Trophoblast cell (in vitro differentiated cells and primary cell): ENCODE measurements at regions not wholly inside any gene's neighbourhood (a gene's known extent, or its start where the extent isn't known, plus 50 kb on each side); places are given as distances from the start of the nearest gene placed in this dataset.

Experiments used
- DNase-seq, 2 donors: peaks; one replicate each; pipeline ENCODE4 v3.0.0-alpha.2; 2016
- H2AFZ ChIP-seq: 2 replicates; pipeline ENCODE4 v1.6.1; 2013; ENCODE audit warnings: low read length, moderate library complexity, mild to moderate bottlenecking; ENCODE audit not compliant: insufficient read depth, poor library complexity
- H2AK5ac ChIP-seq: 2 replicates; pipeline ENCODE4 v1.6.1; 2013; ENCODE audit warnings: mild to moderate bottlenecking, low read length
- H2BK120ac ChIP-seq: 2 replicates; pipeline ENCODE4 v1.6.1; 2013; ENCODE audit warnings: low read length, mild to moderate bottlenecking, moderate library complexity; ENCODE audit not compliant: insufficient read depth, poor library complexity
- H2BK12ac ChIP-seq: 2 replicates; pipeline ENCODE4 v1.6.1; 2013; ENCODE audit warnings: mild to moderate bottlenecking, low read length, moderate library complexity
- H2BK5ac ChIP-seq: 2 replicates; pipeline ENCODE4 v1.6.1; 2013; ENCODE audit warnings: low read length, low read depth, moderate library complexity, mild to moderate bottlenecking; ENCODE audit not compliant: poor library complexity
- H3K14ac ChIP-seq: 2 replicates; pipeline ENCODE4 v1.6.1; 2013; ENCODE audit warnings: mild to moderate bottlenecking, low read length
- H3K18ac ChIP-seq: 2 replicates; pipeline ENCODE4 v1.6.1; 2013; ENCODE audit warnings: mild to moderate bottlenecking, low read length
- H3K23ac ChIP-seq: 2 replicates; pipeline ENCODE4 v1.6.1; 2013; ENCODE audit warnings: low read length
- H3K27ac ChIP-seq: 2 replicates; pipeline ENCODE4 v1.5.1; 2013; ENCODE audit warnings: low read depth, mild to moderate bottlenecking, inconsistent platforms, low read length, moderate library complexity
- H3K27me3 ChIP-seq: 2 replicates; pipeline ENCODE4 v1.6.1; 2013; ENCODE audit warnings: inconsistent platforms, mild to moderate bottlenecking, low read length, moderate library complexity; ENCODE audit not compliant: insufficient read depth
- H3K36me3 ChIP-seq, 2 experiments: 1 replicate in 1 of 2; 2 replicates in 1 of 2; pipeline ENCODE4 v1.6.1; 2013; ENCODE audit warnings: low read length in 2 of 2, mild to moderate bottlenecking in 2 of 2, moderate library complexity in 1 of 2; ENCODE audit not compliant: insufficient read depth in 2 of 2, control insufficient read depth in 1 of 2
- H3K4ac ChIP-seq: 2 replicates; pipeline ENCODE4 v1.6.1; 2013; ENCODE audit warnings: low read depth, mild to moderate bottlenecking, low read length, moderate library complexity
- H3K4me1 ChIP-seq, 2 experiments: 1 replicate in 1 of 2; 2 replicates in 1 of 2; pipeline ENCODE4 v1.6.1; 2013; ENCODE audit warnings: low read length in 2 of 2, mild to moderate bottlenecking in 2 of 2, moderate library complexity in 1 of 2; ENCODE audit not compliant: insufficient read depth in 2 of 2, control insufficient read depth in 1 of 2
- H3K4me2 ChIP-seq: 2 replicates; pipeline ENCODE4 v1.6.1; 2013; ENCODE audit warnings: inconsistent platforms, mild to moderate bottlenecking, low read length, moderate library complexity
- H3K4me3 ChIP-seq: 2 replicates; pipeline ENCODE4 v1.5.1; 2013; ENCODE audit warnings: mild to moderate bottlenecking, low read depth, low read length, inconsistent platforms
- H3K79me1 ChIP-seq: one replicate; pipeline ENCODE4 v1.6.1; 2013; ENCODE audit warnings: low read length
- H3K79me2 ChIP-seq: 2 replicates; pipeline ENCODE4 v1.6.1; 2013; ENCODE audit warnings: low read length, mild to moderate bottlenecking; ENCODE audit not compliant: control insufficient read depth, insufficient read depth, poor library complexity
- H3K9ac ChIP-seq: 2 replicates; pipeline ENCODE4 v1.6.1; 2013; ENCODE audit warnings: mild to moderate bottlenecking, low read length
- H3K9me3 ChIP-seq: 2 replicates; pipeline ENCODE4 v1.6.1; 2013; ENCODE audit warnings: low read depth, mild to moderate bottlenecking, control low read depth, inconsistent platforms, low read length; ENCODE audit not compliant: insufficient read depth
- H4K12ac ChIP-seq: 2 replicates; pipeline ENCODE4 v1.6.1; 2013; ENCODE audit warnings: low read depth, mild to moderate bottlenecking, low read length, moderate library complexity
- H4K8ac ChIP-seq: 2 replicates; pipeline ENCODE4 v1.6.1; 2013; ENCODE audit warnings: low read depth, mild to moderate bottlenecking, low read length, moderate library complexity
- H4K91ac ChIP-seq: one replicate; pipeline ENCODE4 v1.6.1; 2013; ENCODE audit warnings: low read depth, mild to moderate bottlenecking, low read length, moderate library complexity
- WGBS: extraction: QIAGEN DNeasy Blood & Tissue Kit; methylation state at CpG from one replicate; pipeline ENCODE4 v1.1.7; 2013; ENCODE audit warnings: missing lambda C conversion rate; ENCODE audit not compliant: insufficient read length, insufficient coverage; ENCODE audit errors: extremely low coverage; 5-methylcytosine and 5-hydroxymethylcytosine counted together

DNA sequence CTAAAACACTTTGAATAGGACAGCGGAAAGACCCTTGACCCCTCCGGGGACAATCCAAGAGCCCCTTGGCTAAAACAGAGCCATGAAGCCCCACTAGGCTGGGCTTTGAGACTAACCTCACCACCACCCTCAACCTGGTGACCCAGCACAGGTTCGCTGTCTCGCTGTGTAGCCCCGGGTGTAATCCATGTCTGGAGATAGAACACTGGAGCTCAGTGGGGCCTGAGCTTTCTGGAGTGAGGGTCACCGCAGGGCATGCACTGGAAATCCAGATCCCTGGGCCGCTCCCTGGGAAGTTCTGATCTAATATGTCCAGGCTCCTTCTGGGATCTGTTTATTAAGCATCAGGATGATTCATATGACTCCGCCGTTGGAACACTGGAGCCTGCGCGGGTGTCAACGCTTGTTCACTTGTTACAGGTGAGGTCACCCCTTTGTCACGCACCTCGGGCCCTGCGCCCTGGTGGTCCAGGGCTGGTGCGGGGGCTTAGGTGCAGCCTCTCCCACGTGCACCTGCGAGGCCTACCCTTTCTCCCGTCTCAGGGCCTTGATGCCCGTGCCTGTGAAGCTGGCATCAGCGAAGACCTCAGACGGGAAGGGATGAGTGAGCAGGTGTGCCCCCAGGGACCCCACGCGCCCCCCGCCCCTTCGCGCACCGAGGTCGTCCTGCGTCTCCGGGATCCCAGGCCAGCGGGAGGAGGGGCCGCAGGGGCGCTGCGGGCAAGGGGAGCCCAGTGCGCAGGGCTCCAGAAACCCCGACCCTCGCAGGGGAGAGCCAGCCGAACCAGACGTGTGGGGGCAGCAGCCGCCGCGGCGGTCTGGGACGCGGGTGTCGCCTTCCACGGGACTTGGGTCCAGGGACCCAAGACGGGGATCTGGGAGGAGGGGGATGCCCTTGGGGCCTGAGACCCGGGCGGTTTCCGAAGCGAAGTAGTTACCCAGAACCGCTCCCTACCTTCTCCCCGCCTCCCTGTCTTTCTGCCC is 224.1 kb upstream of the FOXF1 start:
- no peak overlapping the region for H2AFZ ChIP-seq
- H4K8ac ChIP-seq: no peak overlapping the region
- no peak overlapping the region for H2BK5ac ChIP-seq
- no peak overlapping the region for H2BK120ac ChIP-seq
- no peak overlapping the region for H4K91ac ChIP-seq
- H3K14ac ChIP-seq: no peak overlapping the region
- no peaks in the 10 kb centered on the region for H3K36me3 ChIP-seq
- no peak overlapping the region for H3K27ac ChIP-seq
- no peak overlapping the region for H3K9ac ChIP-seq
- no peak overlapping the region for H3K18ac ChIP-seq
- DNase-seq: no peak
- no peak overlapping the region for H2BK12ac ChIP-seq
- no peak overlapping the region for H3K4ac ChIP-seq
- no peaks in the 10 kb centered on the region for H3K79me2 ChIP-seq
- WGBS: no CpG with 5 or more reads among the region's 55 CpGs
- no peak overlapping the region for H3K4me2 ChIP-seq
- H3K4me3 ChIP-seq: peak overlapping the region; percentile 25
- no peak overlapping the region for H4K12ac ChIP-seq
- H3K27me3 ChIP-seq: peaks cover 54% of the 10 kb centered on the region
- no peak overlapping the region for H2AK5ac ChIP-seq
- H3K9me3 ChIP-seq: peaks cover 2% of the 10 kb centered on the region
- H3K23ac ChIP-seq: no peak overlapping the region
- no peaks in the 10 kb centered on the region for H3K79me1 ChIP-seq
- H3K4me1 ChIP-seq: no peaks in the 10 kb centered on the region

GRCh38 chr16:86286991-86287663 is 223.2 kb upstream of the FOXF1 start:
- H3K36me3 ChIP-seq: no peaks in the 10 kb centered on the region
- no peak overlapping the region for H2BK5ac ChIP-seq
- no peak overlapping the region for H4K91ac ChIP-seq
- DNase-seq: no peak
- H3K27me3 ChIP-seq: peaks cover 54% of the 10 kb centered on the region
- H3K9me3 ChIP-seq: peaks cover 2% of the 10 kb centered on the region
- H3K4ac ChIP-seq: no peak overlapping the region
- peak overlapping the region; percentile 14 for H3K4me2 ChIP-seq
- H2BK12ac ChIP-seq: no peak overlapping the region
- no peak overlapping the region for H2AFZ ChIP-seq
- H4K8ac ChIP-seq: no peak overlapping the region
- no peak overlapping the region for H2AK5ac ChIP-seq
- no peak overlapping the region for H3K27ac ChIP-seq
- no peak overlapping the region for H3K23ac ChIP-seq
- H3K79me1 ChIP-seq: no peaks in the 10 kb centered on the region
- no peak overlapping the region for H3K14ac ChIP-seq
- H3K4me3 ChIP-seq: no peak overlapping the region
- no peaks in the 10 kb centered on the region for H3K79me2 ChIP-seq
- no peak overlapping the region for H2BK120ac ChIP-seq
- no peak overlapping the region for H4K12ac ChIP-seq
- no peaks in the 10 kb centered on the region for H3K4me1 ChIP-seq
- WGBS: no CpG with 5 or more reads among the region's 49 CpGs
- H3K18ac ChIP-seq: no peak overlapping the region
- H3K9ac ChIP-seq: no peak overlapping the region

DNA sequence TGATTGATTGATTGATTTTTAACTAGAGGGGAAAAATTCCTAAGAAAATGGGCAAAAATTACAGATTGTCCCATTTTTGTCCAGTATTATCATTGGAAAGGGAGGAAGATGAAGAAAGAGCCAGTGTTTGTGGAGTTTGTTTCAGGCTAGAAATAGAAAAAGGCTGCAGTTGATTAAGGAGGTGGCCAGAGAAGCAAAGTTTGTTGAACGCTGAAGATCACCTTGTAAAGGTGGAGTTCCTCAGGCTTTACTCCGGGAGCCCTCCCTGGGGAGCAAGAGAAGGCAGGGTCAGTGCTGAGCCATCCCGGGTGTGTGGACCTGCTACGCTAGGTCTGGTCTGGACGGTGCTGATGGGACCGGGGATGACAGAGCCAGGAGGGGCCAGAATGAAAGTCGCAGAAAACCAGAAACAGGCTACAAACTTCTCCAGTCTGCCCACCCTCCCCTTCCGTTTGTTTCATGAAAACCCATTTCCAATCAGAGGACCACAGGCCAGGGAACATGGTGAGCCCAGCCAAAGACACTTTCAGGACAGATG is 222.6 kb upstream of the FOXF1 start:
- Histone ChIP-seq H4K91ac (no peak overlapping the region), H4K8ac (no peak overlapping the region), H2BK5ac (no peak overlapping the region), H3K27me3 (peaks cover 54% of the 10 kb centered on the region), H3K9me3 (peaks cover 2% of the 10 kb centered on the region), H2BK12ac (no peak overlapping the region), H3K14ac (no peak overlapping the region), H3K18ac (no peak overlapping the region), H2AFZ (no peak overlapping the region), H2BK120ac (no peak overlapping the region), H3K4me3 (no peak overlapping the region), H3K79me1 (no peaks in the 10 kb centered on the region), H2AK5ac (no peak overlapping the region), H3K79me2 (no peaks in the 10 kb centered on the region), H3K9ac (no peak overlapping the region), H3K4ac (no peak overlapping the region), H4K12ac (no peak overlapping the region), H3K36me3 (no peaks in the 10 kb centered on the region), H3K4me1 (no peaks in the 10 kb centered on the region), H3K4me2 (no peak overlapping the region), H3K27ac (no peak overlapping the region), H3K23ac (no peak overlapping the region)
- no peak for DNase-seq
- no CpG with 5 or more reads among the region's 8 CpGs for WGBS

GRCh38 chr16:86288716-86289294 is 221.5 kb upstream of the FOXF1 start:
- H4K12ac ChIP-seq: no peak overlapping the region
- WGBS: no CpG with 5 or more reads among the region's 19 CpGs
- H3K4me1 ChIP-seq: no peaks in the 10 kb centered on the region

More at GRCh38 chr16:86288716-86289294, 221.5 kb upstream of the FOXF1 start:
- Histone ChIP-seq H2BK120ac (no peak overlapping the region), H2AK5ac (no peak overlapping the region), H3K14ac (no peak overlapping the region), H3K4me3 (no peak overlapping the region), H3K79me1 (no peaks in the 10 kb centered on the region), H2BK5ac (no peak overlapping the region), H3K4me2 (no peak overlapping the region), H3K23ac (no peak overlapping the region), H3K27ac (no peak overlapping the region), H4K8ac (no peak overlapping the region), H3K4ac (no peak overlapping the region), H3K36me3 (no peaks in the 10 kb centered on the region), H3K27me3 (peaks cover 54% of the 10 kb centered on the region), H2AFZ (no peak overlapping the region), H2BK12ac (no peak overlapping the region), H3K79me2 (no peaks in the 10 kb centered on the region), H3K9ac (no peak overlapping the region), H3K18ac (no peak overlapping the region), H4K91ac (no peak overlapping the region), H3K9me3 (no peaks in the 10 kb centered on the region)
- DNase-seq: no peak
